DND-41 (cell line): ENCODE measurements at regions not wholly inside any gene's neighbourhood (a gene's known extent, or its start where the extent isn't known, plus 50 kb on each side); places are given as distances from the start of the nearest gene placed in this dataset.

Experiments used
- ATAC-seq: fragments of 200-7000 bp; cut with Tn5 transposase; 3 replicates; pipeline ENCODE4 v1.9.1; 2021; ENCODE audit warnings: low read depth; ENCODE audit not compliant: insufficient read depth
- DNase-seq: peaks from one replicate; pipeline ENCODE4 v3.0.0-alpha.2; 2020
- H2AFZ ChIP-seq: 2 replicates; pipeline ENCODE4 v1.6.0; 2012; ENCODE audit warnings: low read depth, low read length
- H3K27ac ChIP-seq: 2 replicates; pipeline ENCODE4 v1.5.1; 2012; ENCODE audit warnings: low read length, inconsistent platforms
- H3K27me3 ChIP-seq: fragments of 200-600 bp; sonication (generic); 2 replicates; pipeline ENCODE4 v1.6.0; 2012; ENCODE audit warnings: low read length, mild to moderate bottlenecking, inconsistent platforms; ENCODE audit not compliant: insufficient read depth, poor library complexity
- H3K36me3 ChIP-seq: 2 replicates; pipeline ENCODE4 v1.5.1; 2012; ENCODE audit warnings: low read length, inconsistent platforms; ENCODE audit not compliant: insufficient read depth
- H3K4me1 ChIP-seq: 2 replicates; pipeline ENCODE4 v1.5.1; 2012; ENCODE audit warnings: mild to moderate bottlenecking, low read length; ENCODE audit not compliant: insufficient read depth
- H3K4me2 ChIP-seq: 2 replicates; pipeline ENCODE4 v1.6.0; 2012; ENCODE audit warnings: mild to moderate bottlenecking, moderate library complexity, low read length, inconsistent platforms; ENCODE audit not compliant: insufficient read depth
- H3K4me3 ChIP-seq, 2 experiments: fragments of 200-600 bp in 1 of 2; shearing (Covaris generic) in 1 of 2; 2 replicates each; pipeline ENCODE4 v1.5.1; 2012 to 2016; ENCODE audit warnings: inconsistent platforms in 2 of 2, low read length in 2 of 2, mild to moderate bottlenecking in 2 of 2, low read depth in 1 of 2, moderate library complexity in 1 of 2
- H3K79me2 ChIP-seq: 2 replicates; pipeline ENCODE4 v1.6.0; 2012; ENCODE audit warnings: low read length, inconsistent platforms; ENCODE audit not compliant: insufficient read depth
- H3K9ac ChIP-seq: 2 replicates; pipeline ENCODE4 v1.6.0; 2012; ENCODE audit warnings: low read depth, mild to moderate bottlenecking, inconsistent platforms, low read length, moderate library complexity
- H3K9me3 ChIP-seq: 2 replicates; pipeline ENCODE4 v1.5.1; 2012; ENCODE audit warnings: low read length, moderate library complexity, mild to moderate bottlenecking, inconsistent platforms; ENCODE audit not compliant: insufficient read depth, severe bottlenecking
- H4K20me1 ChIP-seq: 2 replicates; pipeline ENCODE4 v1.6.0; 2012; ENCODE audit warnings: low read length; ENCODE audit not compliant: insufficient read depth
- CTCF ChIP-seq: IDR thresholded peaks from 2 replicates; pipeline ENCODE4 v1.5.1; 2012; ENCODE audit warnings: borderline replicate concordance, low read length, moderate library complexity, mild to moderate bottlenecking; ENCODE audit not compliant: poor library complexity, severe bottlenecking; ENCODE audit errors: extremely low read depth
- EZH2 ChIP-seq: IDR thresholded peaks from 3 replicates; pipeline ENCODE4 v1.6.1; 2012; ENCODE audit warnings: borderline replicate concordance, low read depth, mild to moderate bottlenecking, moderate library complexity, low read length, inconsistent platforms; ENCODE audit not compliant: severe bottlenecking

- no peak for TF ChIP-seq CTCF
- no peak for TF ChIP-seq EZH2
- Histone ChIP-seq H3K27me3 (no peaks in the 10 kb centered on the region), H3K36me3 (no peaks in the 10 kb centered on the region), H2AFZ (no peak overlapping the region), H4K20me1 (no peaks in the 10 kb centered on the region), H3K4me3 (no peak overlapping the region), H3K9ac (no peak overlapping the region), H3K4me2 (no peak overlapping the region), H3K9me3 (no peaks in the 10 kb centered on the region), H3K27ac (no peak overlapping the region), H3K4me1 (no peaks in the 10 kb centered on the region), H3K79me2 (no peaks in the 10 kb centered on the region)
- DNase-seq (no peak), ATAC-seq (no peak)
These were observed 56.3 kb downstream of the SLC24A2 start for GRCh38 chr9:19732441-19732951.

- Histone ChIP-seq H3K4me3 (no peak overlapping the region), H3K27ac (no peak overlapping the region), H3K9me3 (no peaks in the 10 kb centered on the region), H3K36me3 (no peaks in the 10 kb centered on the region), H4K20me1 (no peaks in the 10 kb centered on the region), H3K9ac (no peak overlapping the region), H2AFZ (no peak overlapping the region), H3K79me2 (no peaks in the 10 kb centered on the region), H3K4me2 (no peak overlapping the region), H3K27me3 (no peaks in the 10 kb centered on the region), H3K4me1 (no peaks in the 10 kb centered on the region)
- ATAC-seq (no peak), DNase-seq (no peak)
- TF ChIP-seq CTCF (no peak), EZH2 (no peak)
These were observed 60.7 kb downstream of the SLC24A2 start for GRCh38 chr9:19728101-19728500.

GRCh38 chr9:19725970-19726369 is 62.9 kb downstream of the SLC24A2 start:
- H4K20me1 ChIP-seq = no peaks in the 10 kb centered on the region
- H3K4me3 ChIP-seq = no peak overlapping the region
- no peaks in the 10 kb centered on the region for H3K4me1 ChIP-seq
- no peaks in the 10 kb centered on the region for H3K36me3 ChIP-seq
- H3K9ac ChIP-seq = no peak overlapping the region
- no peak overlapping the region for H3K27ac ChIP-seq
- H3K4me2 ChIP-seq = no peak overlapping the region
- H2AFZ ChIP-seq = no peak overlapping the region
- TF ChIP-seq CTCF (no peak), EZH2 (no peak)
- DNase-seq (no peak), ATAC-seq (no peak)
- H3K9me3 ChIP-seq = no peaks in the 10 kb centered on the region
- no peaks in the 10 kb centered on the region for H3K79me2 ChIP-seq
- H3K27me3 ChIP-seq = no peaks in the 10 kb centered on the region

GRCh38 chr9:19720377-19720776 is 68.5 kb downstream of the SLC24A2 start:
- no peak overlapping the region for H3K27ac ChIP-seq
- no peak overlapping the region for H2AFZ ChIP-seq
- no peaks in the 10 kb centered on the region for H3K4me1 ChIP-seq
- H4K20me1 ChIP-seq = no peaks in the 10 kb centered on the region
- H3K4me2 ChIP-seq = no peak overlapping the region
- ATAC-seq (no peak), DNase-seq (no peak)
- no peak for TF ChIP-seq EZH2
- TF ChIP-seq CTCF = no peak
- H3K27me3 ChIP-seq = no peaks in the 10 kb centered on the region
- no peaks in the 10 kb centered on the region for H3K79me2 ChIP-seq
- H3K9ac ChIP-seq = no peak overlapping the region
- no peak overlapping the region for H3K4me3 ChIP-seq
- H3K9me3 ChIP-seq = no peaks in the 10 kb centered on the region
- no peaks in the 10 kb centered on the region for H3K36me3 ChIP-seq
